Fibroblast of lung (primary cell): ENCODE measurements at regions not wholly inside any gene's neighbourhood (a gene's known extent, or its start where the extent isn't known, plus 50 kb on each side); places are given as distances from the start of the nearest gene placed in this dataset.

ENCODE experiments used
- DNase-seq, 2 donors: peaks; one replicate each; pipeline versions ENCODE4 v3.0.0 to v3.0.0-alpha.2; 2010; ENCODE audit warnings: low read depth in 2 of 2
- H2AFZ ChIP-seq: 2 replicates; pipeline ENCODE4 v1.5.1; 2012; ENCODE audit warnings: low read length, control low read depth, inconsistent platforms
- H3K27ac ChIP-seq: 2 replicates; pipeline ENCODE4 v1.5.1; 2011; ENCODE audit warnings: low read length, control low read depth; ENCODE audit not compliant: insufficient read depth
- H3K27me3 ChIP-seq: 2 replicates; pipeline ENCODE4 v1.5.1; 2011; ENCODE audit warnings: mild to moderate bottlenecking, low read length; ENCODE audit not compliant: control insufficient read depth, insufficient read depth
- H3K36me3 ChIP-seq: 2 replicates; pipeline ENCODE4 v1.5.1; 2011; ENCODE audit warnings: low read length; ENCODE audit not compliant: control insufficient read depth, insufficient read depth
- H3K4me1 ChIP-seq: 2 replicates; pipeline ENCODE4 v1.5.1; 2011; ENCODE audit warnings: low read length; ENCODE audit not compliant: control insufficient read depth, insufficient read depth; ENCODE audit errors: extremely low read depth
- H3K4me2 ChIP-seq: 2 replicates; pipeline ENCODE4 v1.5.1; 2011; ENCODE audit warnings: low read length, control low read depth; ENCODE audit not compliant: insufficient read depth; ENCODE audit errors: extremely low read depth
- H3K4me3 ChIP-seq, 4 experiments: fragments of 200-600 bp in 1 of 4; sonication (generic) in 1 of 4; replicated peaks in 1 of 4; 2 replicates each; pipeline ENCODE4 v1.5.1; 2011 to 2016; ENCODE audit warnings: low read length in 4 of 4, low read depth in 3 of 4, mild to moderate bottlenecking in 3 of 4, control low read depth in 2 of 4, inconsistent platforms in 1 of 4, mixed read lengths in 1 of 4; ENCODE audit not compliant: insufficient read depth in 1 of 4; ENCODE audit errors: control extremely low read depth in 1 of 4
- H3K79me2 ChIP-seq: 2 replicates; pipeline ENCODE4 v1.5.1; 2012; ENCODE audit warnings: mild to moderate bottlenecking, low read length, inconsistent platforms; ENCODE audit not compliant: control insufficient read depth, insufficient read depth
- H3K9ac ChIP-seq: 2 replicates; pipeline ENCODE4 v1.5.1; 2011; ENCODE audit warnings: mild to moderate bottlenecking, low read length, control low read depth; ENCODE audit not compliant: insufficient read depth
- H3K9me3 ChIP-seq: 2 replicates; pipeline ENCODE4 v1.5.1; 2012; ENCODE audit warnings: low read depth, low read length; ENCODE audit not compliant: control insufficient read depth, insufficient read depth
- H4K20me1 ChIP-seq: 2 replicates; pipeline ENCODE4 v1.5.1; 2011; ENCODE audit warnings: low read length; ENCODE audit not compliant: control insufficient read depth, insufficient read depth; ENCODE audit errors: extremely low read depth
- EZH2 ChIP-seq: IDR thresholded peaks from 2 replicates; pipeline ENCODE4 v1.5.1; 2012; ENCODE audit warnings: low read length, control low read depth, mild to moderate bottlenecking; ENCODE audit errors: missing control alignments
- TF ChIP-seq, protein P1 (sequence below), 2 donors: IDR thresholded peaks in 1 of 2; conservative IDR thresholded peaks in 1 of 2; 1 replicate in 1 of 2; 2 replicates in 1 of 2; pipeline ENCODE4 v1.5.1; 2011 to 2012; ENCODE audit warnings: low read length in 2 of 2, control low read depth in 1 of 2, inconsistent platforms in 1 of 2, low read depth in 1 of 2, mild to moderate bottlenecking in 1 of 2

DNA sequence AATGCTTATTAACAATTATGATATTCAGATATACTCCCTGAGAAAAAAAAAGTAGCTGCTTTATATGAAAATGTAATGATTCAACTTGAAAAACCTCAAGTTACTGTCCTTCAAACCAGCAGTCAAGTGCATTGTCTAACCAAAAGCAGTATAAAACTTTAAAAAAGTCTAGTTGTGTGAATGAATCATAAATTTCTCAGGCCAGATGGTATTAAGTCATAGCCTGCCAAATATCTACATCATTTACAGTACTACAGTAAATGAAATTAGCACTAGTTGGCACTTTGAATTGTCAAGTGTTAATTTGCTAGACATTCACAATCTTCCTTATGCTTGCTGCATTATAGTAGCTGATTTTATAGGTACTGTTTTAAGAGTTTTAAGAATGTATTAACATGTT, 85.9 kb downstream of the CBLN2 start:
- Histone ChIP-seq H3K79me2 (no peaks in the 10 kb centered on the region), H3K9ac (no peak overlapping the region), H4K20me1 (no peaks in the 10 kb centered on the region), H3K4me2 (no peak overlapping the region), H2AFZ (no peak overlapping the region), H3K27me3 (no peaks in the 10 kb centered on the region), H3K27ac (no peak overlapping the region), H3K4me1 (no peaks in the 10 kb centered on the region), H3K9me3 (no peaks in the 10 kb centered on the region), H3K36me3 (no peaks in the 10 kb centered on the region), H3K4me3 (no peak overlapping the region)
- DNase-seq, result peak in 1 of 2 donors; percentile 74
- no peak for TF ChIP-seq EZH2
- TF ChIP-seq, protein P1, sequence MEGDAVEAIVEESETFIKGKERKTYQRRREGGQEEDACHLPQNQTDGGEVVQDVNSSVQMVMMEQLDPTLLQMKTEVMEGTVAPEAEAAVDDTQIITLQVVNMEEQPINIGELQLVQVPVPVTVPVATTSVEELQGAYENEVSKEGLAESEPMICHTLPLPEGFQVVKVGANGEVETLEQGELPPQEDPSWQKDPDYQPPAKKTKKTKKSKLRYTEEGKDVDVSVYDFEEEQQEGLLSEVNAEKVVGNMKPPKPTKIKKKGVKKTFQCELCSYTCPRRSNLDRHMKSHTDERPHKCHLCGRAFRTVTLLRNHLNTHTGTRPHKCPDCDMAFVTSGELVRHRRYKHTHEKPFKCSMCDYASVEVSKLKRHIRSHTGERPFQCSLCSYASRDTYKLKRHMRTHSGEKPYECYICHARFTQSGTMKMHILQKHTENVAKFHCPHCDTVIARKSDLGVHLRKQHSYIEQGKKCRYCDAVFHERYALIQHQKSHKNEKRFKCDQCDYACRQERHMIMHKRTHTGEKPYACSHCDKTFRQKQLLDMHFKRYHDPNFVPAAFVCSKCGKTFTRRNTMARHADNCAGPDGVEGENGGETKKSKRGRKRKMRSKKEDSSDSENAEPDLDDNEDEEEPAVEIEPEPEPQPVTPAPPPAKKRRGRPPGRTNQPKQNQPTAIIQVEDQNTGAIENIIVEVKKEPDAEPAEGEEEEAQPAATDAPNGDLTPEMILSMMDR (conservative IDR thresholded peaks at IDR 0.05 in 1 of 2, IDR thresholded peaks at IDR 0.05 in 1 of 2; ENCODE audit: low read depth in 1 of 2, low read length in 2 of 2), result no peak

DNA sequence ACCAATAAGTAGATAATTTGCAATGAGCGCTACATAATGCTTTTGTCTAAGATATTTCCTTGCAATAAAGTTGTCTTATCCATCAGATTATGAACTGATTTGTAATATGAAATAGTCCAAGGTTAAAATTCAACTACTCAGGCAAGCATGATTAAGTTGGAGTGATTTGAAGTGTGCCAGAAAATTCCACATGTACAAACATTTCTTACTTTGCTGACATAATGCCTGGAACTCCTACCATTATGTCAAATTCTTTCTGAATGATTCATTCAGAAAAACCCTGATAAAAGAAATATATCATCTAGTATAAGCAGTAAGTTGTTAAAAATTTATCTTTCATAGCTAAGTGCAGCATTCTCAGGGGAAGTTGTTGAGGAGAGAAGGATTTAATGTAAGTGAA, 87.3 kb downstream of the CBLN2 start:
- Histone ChIP-seq H4K20me1 (no peaks in the 10 kb centered on the region), H3K9me3 (no peaks in the 10 kb centered on the region), H3K36me3 (no peaks in the 10 kb centered on the region), H3K4me2 (no peak overlapping the region), H3K4me3 (no peak overlapping the region), H3K79me2 (no peaks in the 10 kb centered on the region), H3K27me3 (no peaks in the 10 kb centered on the region), H3K4me1 (no peaks in the 10 kb centered on the region), H2AFZ (no peak overlapping the region), H3K9ac (no peak overlapping the region), H3K27ac (no peak overlapping the region)
- peak; percentile 5 to 86 for DNase-seq
- TF ChIP-seq EZH2, result no peak
- TF ChIP-seq, protein P1 (conservative IDR thresholded peaks at IDR 0.05 in 1 of 2, IDR thresholded peaks at IDR 0.05 in 1 of 2; ENCODE audit: low read depth in 1 of 2, low read length in 2 of 2), result no peak

GRCh38 chr18:72452328-72452727, 91.8 kb downstream of the CBLN2 start:
- Histone ChIP-seq H3K4me3 (no peak overlapping the region), H3K27me3 (no peaks in the 10 kb centered on the region), H3K27ac (no peak overlapping the region), H4K20me1 (no peaks in the 10 kb centered on the region), H3K36me3 (no peaks in the 10 kb centered on the region), H2AFZ (no peak overlapping the region), H3K4me1 (no peaks in the 10 kb centered on the region), H3K9me3 (no peaks in the 10 kb centered on the region), H3K9ac (no peak overlapping the region), H3K4me2 (no peak overlapping the region), H3K79me2 (no peaks in the 10 kb centered on the region)
- no peak for TF ChIP-seq EZH2
- TF ChIP-seq, protein P1 (conservative IDR thresholded peaks at IDR 0.05 in 1 of 2, IDR thresholded peaks at IDR 0.05 in 1 of 2; ENCODE audit: low read depth in 1 of 2, low read length in 2 of 2), result no peak
- no peak for DNase-seq
